IPS-NIHi7 (cell line): ENCODE measurements at regions not wholly inside any gene's neighbourhood (a gene's known extent, or its start where the extent isn't known, plus 50 kb on each side); places are given as distances from the start of the nearest gene placed in this dataset.
"Not testable (repeated sequence)": the region's sequence is repeated elsewhere in the genome, so short reads cannot be mapped to it uniquely, and the experiment has no call there.

Experiments used
- DNase-seq: peaks from one replicate; pipeline ENCODE4 v3.0.0; 2012; ENCODE audit warnings: mixed read lengths; ENCODE audit errors: extremely low spot score

DNA sequence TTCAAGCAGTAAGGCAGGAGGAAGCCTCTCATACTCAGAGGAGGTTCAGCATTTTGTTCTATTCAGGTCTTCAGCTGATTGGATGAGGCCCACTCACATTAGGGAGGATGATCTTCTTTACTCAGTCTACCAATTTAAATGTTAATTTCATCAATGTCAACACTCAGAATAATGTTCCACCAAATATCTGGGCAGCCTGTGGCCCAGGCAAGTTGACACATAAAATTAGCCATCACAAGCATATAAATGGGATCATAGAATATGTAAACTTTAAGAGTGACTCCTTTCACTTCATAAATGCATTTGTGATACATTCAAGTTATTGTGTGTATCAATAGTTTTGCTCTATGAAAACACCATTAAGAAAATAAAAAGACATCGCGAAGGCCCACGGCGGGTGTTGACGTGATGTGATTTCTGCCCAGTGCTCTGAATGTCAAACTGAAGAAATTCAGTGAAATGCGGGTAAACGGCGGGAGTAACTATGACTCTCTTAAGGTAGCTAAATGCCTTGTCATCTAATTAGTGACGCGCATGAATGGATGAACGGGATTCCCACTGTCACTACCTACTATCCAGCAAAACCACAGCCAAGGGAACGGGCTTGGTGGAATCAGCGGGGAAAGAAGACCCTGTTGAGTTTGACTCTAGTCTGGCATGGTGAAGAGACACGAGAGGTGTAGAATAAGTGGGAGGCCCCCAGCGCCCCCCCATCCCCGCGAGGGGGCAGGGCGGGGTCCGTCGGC, 536.1 kb upstream of the AUTS2 start:
- no peak for DNase-seq

DNA sequence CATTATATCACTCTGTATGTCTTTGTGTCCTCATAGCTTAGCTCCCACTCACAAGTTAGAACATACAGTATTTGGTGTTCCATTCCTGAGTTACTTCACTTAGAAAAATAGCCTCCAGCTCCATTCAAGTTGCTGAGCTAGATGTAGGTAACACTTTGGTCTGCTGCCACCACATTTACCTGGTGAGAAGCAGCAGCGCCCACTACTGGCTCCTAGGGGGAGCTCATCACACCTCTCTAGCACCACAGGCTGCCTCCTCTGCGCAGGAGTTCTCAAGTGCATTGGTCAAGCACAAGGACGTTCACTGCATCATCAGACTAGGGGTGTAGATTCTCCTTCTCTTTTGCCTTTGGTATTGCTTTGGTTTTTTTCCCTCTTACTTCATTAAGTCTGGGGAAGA, 530.9 kb upstream of the AUTS2 start:
- peak; percentile 75 for DNase-seq

DNA sequence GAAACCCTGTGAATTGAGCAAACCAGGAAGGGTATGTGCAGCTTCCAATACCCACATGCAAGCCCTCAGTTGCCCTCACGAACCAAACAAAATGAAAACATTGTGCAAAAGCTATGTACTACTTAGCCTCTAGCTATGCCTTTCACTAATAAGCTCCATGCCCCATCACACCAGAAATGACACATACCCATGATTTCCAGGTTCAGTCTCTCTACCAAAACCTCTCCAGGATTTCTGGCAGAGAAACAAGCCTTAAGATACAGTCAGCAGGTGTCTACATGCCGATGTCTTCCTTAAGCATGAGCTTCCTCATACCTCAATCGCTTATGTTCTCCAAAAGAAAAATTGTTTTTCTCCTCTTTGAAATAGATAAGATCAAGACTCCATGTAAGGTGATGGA, 527.8 kb upstream of the AUTS2 start:
- DNase-seq = no peak

DNA sequence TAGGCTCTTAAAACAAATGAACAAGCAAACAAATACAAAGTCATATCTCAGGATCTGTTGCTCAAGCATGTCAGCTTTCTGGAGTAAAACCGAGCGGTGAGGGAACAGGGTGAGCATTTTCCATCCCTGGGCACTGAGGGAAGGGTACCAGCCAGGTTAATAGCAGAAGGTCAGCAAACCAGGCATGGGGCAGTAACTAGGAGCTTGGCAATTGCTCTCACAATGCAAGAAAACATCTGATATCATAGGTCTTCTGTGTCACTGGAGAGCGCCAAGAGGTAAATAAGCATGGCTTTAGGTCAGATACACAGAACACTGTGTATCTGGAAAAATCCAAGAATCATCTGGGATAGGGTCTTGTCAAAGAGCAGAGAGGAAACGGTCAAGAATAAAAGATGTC, 521.7 kb upstream of the AUTS2 start:
- DNase-seq = no peak

DNA sequence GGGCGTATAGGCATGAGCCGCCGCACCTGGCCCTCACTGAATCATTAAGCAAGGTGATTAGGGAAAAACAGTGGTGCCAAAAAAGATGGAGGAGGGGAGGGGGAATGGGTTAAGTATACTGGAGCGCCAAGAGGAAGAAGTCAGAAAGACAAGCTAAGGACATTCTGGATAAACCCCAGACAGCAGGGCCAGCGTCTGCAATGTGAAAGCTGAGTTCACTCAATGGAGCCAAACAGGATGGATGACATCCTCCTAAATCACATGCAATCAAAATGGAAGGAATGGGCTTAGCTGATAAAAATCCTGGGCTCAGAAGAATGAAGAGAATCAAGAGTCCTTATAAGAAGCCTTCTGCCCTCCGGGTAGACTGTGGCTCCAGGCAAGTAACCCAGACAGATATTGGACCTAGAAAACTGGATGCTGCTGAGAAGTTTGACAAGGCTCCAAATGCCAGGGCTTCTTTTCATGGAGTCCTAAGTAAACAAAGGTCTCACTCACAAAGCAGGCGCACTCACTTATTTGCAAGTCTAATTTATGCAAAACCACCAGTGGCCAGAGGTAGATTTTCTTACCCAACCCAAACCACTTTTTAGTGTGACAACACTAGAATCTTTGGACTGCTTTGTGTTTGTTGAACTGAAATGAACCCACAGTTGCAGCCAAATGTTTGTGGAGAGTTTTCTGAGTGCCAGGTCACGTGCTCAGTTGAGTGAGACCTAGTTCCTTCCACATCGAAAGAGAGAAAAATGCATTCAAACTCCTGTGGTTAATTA, 519.1 kb upstream of the AUTS2 start:
- no peak for DNase-seq

DNA sequence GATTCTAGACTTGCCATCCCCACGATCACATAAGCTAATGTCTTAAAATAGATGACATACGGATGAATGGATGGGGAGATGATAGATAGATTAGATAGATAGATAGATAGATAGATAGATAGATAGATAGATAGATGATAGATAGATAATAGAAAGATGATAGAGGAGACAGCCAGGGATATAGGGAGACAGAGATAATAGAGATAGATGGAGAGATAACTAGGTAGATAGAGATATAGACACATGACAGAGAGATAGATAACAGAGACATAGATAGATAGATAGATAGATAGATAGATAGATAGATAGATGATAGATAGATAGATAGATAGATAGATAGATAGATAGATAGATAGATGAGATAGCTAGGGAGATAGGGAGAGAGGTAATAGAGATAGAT, 511.0 kb upstream of the AUTS2 start:
- DNase-seq = not testable (repeated sequence)

DNA sequence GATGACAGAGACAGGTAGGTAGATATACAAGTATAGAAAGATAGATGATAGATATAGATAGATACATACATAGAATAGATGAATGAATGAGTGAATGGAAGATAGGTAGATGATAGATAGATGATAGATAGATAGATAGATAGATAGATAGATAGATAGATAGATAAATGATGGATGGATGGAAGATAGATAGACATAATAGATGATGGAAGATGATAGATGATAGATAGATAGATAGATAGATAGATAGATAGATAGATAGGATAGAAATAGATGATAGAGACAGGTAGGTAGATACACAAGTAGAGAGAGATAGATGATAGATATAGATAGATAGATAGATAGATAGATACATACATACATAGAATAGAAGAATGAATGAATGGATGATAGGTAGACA, 510.1 kb upstream of the AUTS2 start:
- no peak for DNase-seq

DNA sequence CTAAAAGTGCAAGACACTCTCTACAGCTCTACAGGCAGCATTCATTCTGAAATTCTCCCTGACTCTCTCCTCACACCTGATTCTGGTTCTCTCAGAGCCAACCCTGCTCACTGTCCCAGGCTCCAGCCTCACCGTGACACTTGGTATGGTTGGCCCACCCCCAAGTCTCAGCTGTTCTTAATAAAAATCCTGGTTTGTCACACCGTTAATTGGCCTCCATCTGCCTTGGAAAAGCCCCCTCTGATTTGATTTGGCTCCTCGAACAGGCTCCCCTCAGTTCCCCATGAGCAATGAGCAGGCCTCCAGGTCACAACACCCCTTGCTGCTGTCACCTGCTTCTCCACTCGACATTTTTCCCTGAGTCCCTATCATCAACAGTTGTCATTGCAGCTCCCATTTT, 507.3 kb upstream of the AUTS2 start:
- DNase-seq = no peak

DNA sequence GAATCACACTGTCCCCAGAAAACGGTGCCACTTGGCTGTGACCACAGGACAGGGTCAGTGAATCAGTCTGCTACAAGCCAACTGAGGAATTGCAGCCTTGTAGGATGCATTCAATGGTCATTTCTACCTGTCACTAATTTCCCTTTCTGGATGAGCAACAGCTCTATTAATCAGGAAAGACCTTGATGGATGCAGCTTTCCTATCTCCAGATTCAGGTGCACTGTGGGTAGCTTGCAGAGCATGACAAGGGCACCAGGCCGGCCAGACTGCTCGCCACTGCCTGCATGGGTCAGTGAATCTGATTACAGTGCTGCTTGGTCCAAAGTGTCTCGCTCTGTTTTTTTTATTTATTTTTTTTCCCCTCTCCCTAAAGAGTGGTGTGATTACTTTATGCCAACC, 506.8 kb upstream of the AUTS2 start:
- no peak for DNase-seq

DNA sequence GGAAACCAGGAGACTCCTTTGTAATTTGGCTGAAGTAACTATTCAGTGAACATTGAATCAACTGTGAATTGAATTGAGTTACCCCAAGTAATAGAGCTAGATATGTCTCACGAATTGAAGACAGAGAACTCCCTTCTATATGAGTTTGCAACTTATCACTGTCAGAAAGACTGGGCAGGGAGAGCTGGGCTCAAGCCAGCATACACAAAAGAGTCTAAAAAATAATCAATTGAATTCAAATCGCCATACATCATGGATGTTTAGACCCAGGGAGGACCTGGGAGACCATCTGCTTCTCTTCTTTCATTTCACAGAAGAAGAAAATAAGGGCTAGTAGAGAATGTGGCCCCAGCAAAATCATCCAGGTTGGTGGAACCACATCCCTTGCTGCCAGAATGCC, 503.1 kb upstream of the AUTS2 start:
- DNase-seq = no peak

DNA sequence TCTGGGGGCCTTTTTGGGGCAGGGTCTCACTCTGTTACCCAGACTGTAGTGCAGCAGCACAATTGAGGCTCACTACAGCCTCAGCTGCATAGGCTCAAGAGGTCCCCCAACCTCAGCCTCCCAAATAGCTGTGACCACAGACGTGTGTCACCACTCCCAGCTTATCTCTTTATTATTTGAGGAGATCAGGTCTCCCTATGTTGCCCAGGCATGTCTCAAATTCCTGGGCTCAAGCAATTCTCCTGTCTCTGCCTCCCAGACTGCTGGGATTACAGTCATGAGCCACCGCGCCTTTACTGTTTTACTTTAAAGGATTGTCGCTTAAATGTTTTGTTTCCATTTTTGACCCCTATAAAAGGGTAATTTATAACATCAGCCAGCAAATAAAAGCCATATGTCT, 502.6 kb upstream of the AUTS2 start:
- DNase-seq = no peak

DNA sequence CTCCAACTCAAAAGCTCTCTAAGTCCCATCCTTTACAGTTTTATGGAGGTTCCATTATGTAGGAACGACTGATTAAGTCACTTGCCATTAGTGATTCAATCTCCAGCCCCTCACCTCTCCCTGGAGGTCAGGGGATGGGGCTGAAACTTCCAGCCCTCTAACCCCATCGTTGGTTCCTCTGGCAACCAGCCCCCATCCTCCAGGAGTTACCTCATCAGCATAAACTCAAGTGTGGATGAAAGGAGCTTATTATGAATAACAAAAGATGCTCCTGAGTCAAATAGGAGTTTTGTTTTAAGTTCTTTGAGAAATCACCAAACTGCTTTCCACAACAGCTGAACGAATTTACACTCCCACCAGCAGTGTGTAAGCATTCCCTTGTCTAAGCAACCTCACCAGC, 494.3 kb upstream of the AUTS2 start:
- DNase-seq = peak; percentile 48

DNA sequence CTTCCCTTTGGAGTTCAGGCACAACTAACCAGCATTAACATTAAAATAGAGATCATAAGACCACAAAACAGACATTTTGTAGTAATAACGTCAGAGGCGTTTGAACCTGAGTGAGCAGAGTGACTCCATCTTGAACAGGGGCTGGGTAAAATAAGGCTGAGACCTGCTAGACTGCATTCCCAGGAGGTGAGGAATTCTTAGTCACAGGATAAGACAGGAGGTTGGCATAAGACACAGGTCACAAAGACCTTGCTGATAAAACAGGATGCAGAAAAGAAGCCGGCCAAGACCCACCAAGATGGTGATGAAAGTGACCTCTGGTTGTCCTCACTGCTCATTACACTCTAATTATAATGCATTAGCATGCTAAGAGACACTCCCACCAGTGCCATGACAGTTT, 493.2 kb upstream of the AUTS2 start:
- DNase-seq = no peak

DNA sequence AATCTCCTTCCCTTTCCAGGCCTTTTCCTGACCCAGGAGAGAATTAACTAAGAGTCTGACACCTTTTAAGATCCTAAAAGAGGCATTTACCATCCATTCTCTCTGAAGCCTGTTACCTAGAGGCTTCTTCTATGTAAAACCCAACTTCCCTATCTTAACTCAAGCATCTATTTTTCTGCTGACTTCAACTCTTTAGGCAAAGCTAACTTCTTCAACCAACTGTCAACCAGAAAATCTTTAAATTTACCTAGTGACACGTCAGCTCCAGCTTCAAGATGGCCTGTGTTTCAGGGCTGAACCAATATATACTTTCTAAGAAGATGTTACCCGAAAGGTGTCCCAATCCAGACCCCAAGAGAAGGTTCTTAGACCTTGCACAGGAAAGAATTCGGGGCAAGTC, 492.3 kb upstream of the AUTS2 start:
- DNase-seq = no peak

DNA sequence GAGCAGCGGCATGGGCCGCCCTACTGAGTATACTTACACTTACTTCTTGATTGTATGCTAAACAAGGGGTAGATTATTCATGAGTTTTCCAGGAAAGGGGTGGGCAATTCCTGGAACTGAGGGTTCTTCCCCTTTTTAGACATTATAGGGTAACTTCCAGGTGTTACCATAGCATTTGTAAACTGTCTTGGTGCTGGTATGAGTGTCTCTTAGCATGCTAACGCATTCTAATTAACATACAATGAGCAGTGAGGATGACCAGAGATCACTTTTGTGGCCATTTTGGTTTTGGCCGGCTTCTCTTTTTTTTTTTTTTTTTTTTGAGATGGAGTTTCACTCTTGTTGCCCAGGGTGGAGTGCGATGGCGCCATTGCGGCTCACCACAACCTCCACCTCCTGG, 491.8 kb upstream of the AUTS2 start:
- not testable (repeated sequence) for DNase-seq

DNA sequence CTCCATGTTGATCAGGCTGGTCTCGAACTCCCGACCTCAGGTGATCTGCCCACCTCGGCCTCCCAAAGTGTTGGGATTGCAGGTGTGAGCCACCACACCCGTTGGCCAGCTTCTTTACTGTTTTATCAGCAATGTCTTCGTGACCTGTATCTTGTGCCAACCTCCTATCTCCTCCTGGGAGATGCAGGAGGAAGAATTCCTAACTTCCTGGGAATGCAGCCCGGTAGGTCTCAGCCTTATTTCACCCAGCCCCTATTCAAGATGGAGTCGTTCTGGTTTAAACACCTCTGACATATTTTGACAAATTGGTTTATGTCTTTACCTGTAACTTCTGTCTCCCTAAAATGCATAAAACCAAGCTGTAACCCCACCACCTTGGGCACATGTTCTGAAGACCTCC, 491.3 kb upstream of the AUTS2 start:
- DNase-seq = not testable (repeated sequence)

DNA sequence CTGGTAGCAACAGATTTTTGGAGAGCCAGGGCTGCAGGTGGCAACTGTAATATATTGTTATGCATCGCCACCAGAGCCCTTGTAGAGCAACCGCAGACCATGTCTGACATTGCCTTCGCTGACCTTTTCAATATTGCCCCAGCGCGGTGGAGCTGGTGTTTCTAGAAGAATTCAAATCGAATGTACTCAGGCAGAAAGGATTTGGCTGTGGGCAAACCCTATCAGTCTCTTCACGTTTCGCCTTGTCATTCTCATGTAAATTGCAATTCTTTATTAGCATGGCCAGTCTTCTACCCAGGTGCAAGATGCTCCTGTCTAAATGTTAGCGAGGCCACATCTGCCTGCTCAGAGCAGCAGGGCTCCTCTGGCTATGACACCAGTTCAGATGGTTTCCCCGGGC, 490.2 kb upstream of the AUTS2 start:
- no peak for DNase-seq

DNA sequence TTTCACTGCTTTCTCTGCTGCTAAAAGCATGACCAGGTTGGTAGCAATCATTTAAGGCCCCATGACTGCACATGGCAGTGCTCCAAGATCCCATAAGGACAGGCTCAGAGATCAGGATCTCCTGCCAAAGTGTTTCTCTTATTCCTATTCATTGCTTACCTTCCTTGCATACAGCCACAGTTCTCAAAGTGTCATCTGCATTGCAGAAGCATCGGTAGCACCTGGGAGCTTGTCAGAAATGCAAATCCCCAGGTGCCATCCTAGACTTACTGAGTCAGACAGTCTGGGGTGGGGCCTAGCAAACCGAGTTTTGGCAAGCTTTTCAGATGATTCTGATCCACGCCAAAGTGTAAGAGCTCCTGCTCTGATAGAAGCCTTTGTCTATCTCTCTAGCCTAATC, 489.0 kb upstream of the AUTS2 start:
- DNase-seq = no peak

DNA sequence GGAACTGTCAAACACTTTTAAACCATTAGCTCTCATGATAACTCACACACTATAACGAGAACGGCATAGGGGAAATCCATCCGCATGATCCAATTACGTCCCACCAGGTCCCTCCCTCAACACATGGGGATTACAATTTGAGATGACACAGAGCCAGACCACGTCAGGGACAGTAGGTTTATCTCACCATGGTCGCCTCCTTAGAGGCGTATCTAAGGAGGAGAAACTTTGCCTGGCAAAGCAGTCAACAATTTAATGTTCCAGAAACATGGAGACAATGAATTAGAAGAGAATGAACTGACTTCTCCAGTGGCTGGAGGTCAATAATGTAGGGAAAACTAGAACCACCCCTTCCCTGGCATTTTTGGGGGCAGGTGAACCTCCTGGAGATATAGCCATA, 488.4 kb upstream of the AUTS2 start:
- DNase-seq = no peak

DNA sequence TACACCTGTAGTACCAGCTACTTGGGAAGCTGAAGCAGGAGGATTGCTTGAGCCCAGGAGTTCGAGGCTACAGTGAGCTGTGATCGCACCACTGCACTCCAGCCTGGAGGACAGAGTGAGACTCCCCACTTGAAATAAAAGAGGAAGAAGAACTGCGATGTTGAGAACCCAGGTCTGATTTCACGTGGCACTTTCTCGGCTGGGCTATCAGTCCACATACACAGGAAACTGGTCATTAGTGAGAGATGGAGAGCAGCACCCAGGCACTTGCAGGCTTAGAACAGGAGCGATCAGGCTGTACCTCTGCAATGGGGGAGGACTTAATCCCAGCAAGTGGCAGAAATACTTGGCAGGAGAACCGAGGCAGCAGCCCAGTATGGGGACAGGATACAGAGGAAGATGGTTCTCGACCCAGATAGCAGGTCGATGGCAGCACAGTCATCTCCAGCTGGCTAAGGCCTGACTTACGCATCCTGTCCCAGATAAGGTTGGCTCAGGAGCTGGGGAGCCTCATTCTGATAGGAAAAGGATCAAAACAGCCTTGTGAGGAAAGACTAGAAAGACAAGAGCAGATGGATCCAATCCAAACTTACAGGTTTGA, 487.7 kb upstream of the AUTS2 start:
- DNase-seq = no peak

DNA sequence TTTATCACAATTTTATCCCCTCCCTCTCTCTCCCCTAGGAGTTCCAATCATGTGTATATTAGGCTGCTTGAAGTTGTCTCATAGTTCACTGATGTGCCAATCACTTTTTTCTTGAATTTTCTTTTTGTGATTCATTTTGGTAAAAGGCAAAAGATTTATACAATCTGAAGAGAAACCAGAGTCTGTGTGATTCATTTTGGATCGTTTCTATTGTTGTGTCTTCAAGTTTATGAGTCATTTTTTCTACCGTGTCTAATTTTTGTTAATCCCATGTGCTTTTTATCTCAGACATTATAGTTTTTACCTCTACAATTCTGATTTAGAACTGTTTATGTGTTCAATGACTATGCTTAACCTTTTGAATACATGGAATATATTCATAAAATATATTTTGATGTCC, 483.9 kb upstream of the AUTS2 start:
- DNase-seq = no peak

DNA sequence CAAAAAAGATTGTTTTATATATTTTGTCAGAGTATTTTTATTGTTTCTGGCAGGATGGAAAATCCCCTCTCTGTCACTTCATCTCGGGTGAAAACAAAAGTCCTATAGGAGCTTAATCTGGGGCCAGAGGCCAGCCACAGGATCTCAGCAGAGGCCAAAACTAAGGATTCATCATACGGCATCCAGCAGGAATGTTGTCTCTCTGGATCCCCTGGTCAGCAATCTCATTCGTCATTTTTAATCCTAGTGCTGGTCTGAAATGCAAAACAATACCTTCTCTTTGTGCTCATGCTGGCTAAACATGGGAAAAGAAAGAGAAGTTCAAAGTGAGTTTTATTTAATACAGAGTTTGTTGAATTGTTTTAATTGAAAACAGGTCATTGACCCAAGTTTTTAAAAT, 482.5 kb upstream of the AUTS2 start:
- DNase-seq = peak; percentile 30

DNA sequence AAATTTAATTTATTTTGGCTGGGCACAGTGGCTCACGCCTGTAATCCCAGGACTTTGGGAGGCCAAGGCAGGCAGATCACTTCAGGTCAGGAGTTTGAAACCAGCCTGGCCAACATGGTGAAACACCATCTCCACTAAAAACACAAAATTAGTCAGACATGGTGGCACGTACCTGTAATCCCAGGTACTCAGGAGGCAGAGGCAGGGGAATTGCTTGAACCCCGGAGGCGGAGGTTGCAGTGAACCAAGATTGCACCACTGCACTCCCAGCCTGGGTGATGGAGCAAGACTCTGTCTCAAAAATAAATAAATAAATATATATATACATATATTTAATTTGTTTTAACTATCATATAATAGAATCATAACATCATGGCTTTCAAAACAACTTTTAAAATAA, 482.1 kb upstream of the AUTS2 start:
- not testable (repeated sequence) for DNase-seq
